LNCAP (cell line): ENCODE measurements at regions not wholly inside any gene's neighbourhood (a gene's known extent, or its start where the extent isn't known, plus 50 kb on each side); places are given as distances from the start of the nearest gene placed in this dataset.

Experiments used
- TF ChIP-seq, protein P1 (sequence below): fragments of 450-650 bp; IDR thresholded peaks from 2 replicates; pipeline ENCODE4 v1.5.1; 2017; ENCODE audit warnings: mild to moderate bottlenecking

DNA sequence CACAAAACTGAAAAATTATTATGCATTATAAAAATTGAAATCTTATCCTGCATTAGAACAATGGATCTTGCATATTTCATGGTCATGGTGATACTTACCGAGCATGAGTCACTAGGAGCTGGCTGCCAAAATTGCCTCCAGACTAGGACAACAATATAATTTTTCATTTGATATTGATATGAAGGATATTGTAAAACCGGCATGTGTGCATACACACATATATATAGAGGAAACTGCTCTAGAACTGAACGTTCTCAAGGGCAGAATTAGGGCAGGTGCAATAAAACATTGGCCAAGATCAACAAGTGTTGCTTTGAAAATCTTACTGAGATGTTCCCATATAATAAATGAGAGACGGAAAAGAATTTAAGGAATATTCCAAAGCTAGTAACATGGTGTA, 319.4 kb upstream of the POU1F1 start:
- TF ChIP-seq, protein P1, sequence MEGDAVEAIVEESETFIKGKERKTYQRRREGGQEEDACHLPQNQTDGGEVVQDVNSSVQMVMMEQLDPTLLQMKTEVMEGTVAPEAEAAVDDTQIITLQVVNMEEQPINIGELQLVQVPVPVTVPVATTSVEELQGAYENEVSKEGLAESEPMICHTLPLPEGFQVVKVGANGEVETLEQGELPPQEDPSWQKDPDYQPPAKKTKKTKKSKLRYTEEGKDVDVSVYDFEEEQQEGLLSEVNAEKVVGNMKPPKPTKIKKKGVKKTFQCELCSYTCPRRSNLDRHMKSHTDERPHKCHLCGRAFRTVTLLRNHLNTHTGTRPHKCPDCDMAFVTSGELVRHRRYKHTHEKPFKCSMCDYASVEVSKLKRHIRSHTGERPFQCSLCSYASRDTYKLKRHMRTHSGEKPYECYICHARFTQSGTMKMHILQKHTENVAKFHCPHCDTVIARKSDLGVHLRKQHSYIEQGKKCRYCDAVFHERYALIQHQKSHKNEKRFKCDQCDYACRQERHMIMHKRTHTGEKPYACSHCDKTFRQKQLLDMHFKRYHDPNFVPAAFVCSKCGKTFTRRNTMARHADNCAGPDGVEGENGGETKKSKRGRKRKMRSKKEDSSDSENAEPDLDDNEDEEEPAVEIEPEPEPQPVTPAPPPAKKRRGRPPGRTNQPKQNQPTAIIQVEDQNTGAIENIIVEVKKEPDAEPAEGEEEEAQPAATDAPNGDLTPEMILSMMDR: no peak

DNA sequence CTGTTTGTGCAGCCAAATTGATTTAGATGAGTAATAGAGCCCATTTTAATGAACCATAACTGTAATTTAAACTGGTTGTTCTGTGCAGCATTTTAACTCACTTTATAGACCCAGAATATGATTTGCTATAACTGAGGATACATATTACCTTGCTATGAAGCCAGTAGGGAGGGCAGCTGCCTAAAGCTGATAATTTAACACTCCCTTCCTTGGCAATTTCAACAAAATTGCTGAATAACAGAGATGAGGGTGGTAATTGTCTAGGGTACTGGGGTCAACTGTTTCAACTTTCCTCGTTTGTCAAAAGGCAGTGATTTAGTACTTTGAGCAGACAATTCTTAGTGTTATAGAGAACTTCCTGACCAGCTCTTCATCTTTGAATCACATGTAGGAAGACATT, 304.9 kb upstream of the POU1F1 start:
- TF ChIP-seq, protein P1: no peak

DNA sequence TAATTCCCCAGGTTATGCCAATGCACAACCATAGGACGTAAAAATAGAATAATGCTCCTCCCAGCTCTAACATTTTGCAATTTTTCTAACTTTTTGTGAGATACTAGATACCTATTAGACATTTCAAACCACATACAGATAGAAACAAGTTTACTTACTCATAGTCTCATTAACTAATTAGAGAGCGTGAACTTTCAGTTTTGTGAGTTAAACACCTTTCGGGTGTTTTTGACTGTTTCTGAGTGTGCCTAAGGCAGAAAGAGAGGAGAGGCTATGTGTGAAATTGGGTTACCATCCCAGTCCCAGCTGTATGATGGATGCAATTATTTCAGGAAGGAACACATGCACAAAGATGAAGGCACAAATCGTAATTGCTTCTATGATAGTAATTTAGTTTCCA, 300.4 kb upstream of the POU1F1 start:
- TF ChIP-seq, protein P1: no peak

DNA sequence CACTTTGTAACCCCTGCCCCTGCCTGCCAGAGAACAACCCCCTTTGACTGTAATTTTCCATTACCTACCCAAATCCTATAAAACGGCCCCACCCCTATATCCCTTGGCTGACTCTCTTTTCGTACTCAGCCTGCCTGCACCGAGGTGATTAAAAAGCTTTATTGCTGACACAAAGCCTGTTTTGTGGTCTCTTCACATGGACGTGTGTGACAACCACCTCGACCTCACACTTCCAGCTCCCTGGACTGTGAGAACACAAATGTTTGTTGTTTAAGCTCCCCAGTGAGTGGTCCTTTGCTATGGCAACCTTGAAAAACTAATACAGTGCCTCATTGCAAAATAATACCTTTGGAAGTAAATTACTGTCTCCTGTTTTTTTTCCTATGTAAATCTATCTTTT, 299.2 kb upstream of the POU1F1 start:
- TF ChIP-seq, protein P1: no peak

DNA sequence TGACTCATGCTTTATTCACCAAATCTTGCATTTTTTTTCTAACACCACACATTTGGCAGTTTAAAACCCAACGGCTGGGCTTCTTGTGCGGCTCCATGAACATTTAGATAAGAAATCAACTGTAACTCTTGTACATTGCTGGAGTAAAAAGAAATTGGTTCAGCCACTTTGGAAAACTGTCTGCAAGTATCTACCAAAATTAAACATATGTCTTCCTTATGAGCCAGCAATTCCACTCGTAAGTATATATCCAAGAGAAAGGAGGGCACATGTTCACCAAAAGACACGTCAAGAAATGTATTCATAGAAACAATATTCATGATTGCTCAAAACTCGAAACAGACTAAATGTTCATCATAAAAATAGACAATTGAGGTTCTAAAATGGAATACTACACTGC, 291.9 kb upstream of the POU1F1 start:
- TF ChIP-seq, protein P1: no peak

DNA sequence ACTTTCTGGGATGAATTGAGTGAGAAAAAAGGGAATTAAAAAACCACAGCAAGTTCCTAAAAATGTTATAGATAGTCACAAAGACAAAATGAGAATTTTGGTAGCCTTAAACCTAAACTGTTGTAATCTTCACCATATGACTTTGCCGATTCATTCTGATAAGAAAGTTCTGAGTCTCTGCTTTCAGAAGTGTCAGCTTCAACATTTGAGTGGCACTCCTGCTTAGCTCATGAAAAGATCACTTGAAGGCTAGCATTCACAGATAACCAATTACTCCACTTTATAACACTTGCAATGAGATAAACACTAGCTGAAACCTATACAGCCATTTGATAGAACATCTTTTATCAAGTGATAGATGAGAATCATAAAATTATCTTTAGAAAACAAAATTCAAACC, 288.1 kb upstream of the POU1F1 start:
- TF ChIP-seq, protein P1: no peak

DNA sequence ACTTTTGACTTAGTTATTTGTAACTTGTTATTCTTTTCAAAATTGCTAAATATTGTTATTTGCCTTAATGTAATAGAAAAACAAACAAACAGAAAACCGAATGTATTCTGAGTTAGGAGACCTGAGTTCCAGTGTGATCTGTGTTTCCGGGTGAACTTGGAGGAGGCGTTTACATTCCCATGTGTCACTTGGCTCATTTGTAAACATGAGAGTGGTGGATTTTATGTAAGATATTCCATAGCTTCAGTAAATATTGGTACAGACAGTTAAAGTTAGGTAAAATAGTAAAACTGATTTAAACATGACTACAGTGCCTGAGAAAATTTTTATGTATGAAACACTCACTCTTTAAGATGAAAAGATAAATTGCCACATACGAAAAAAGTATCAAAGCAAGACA, 287.3 kb upstream of the POU1F1 start:
- TF ChIP-seq, protein P1: no peak

DNA sequence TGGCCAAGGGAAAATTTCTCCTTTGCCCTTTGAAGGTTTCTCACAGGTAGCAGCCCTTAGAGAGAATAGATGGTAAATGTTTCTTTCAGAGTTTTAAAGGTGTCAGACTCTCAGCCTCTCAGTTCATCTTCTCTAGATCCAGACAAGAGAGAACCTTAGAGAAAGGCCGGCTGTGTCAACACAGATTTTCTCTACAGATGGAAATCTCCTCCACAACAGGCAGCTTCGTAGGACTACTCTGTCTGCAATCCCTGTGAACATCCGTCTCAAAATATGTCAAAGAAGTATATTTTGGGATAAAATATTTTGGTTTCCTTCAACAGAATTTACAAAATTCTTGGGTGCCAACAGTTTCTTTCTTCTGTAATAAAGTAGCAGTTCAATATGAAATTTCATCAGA, 282.1 kb upstream of the POU1F1 start:
- TF ChIP-seq, protein P1: no peak
